ENCODE measurements at regions not wholly inside any gene's neighbourhood (a gene's known extent, or its start where the extent isn't known, plus 50 kb on each side); places are given as distances from the start of the nearest gene placed in this dataset.

- no peak for TF ChIP-seq CTCF (IDR thresholded peaks at IDR 0.05)
- Mint-ChIP-seq H3K4me3 (no peak overlapping the region), H3K27ac (no peak overlapping the region), H3K36me3 (ENCODE audit: low read depth) (no peaks in the 10 kb centered on the region), H3K9me3 (no peaks in the 10 kb centered on the region), H3K27me3 (ENCODE audit: low read depth, poor library complexity) (peaks cover 2% of the 10 kb centered on the region), H3K4me1 (peaks cover 33% of the 10 kb centered on the region)
- no peak for DNase-seq
Observed at GRCh38 chr2:221777119-221777518, 205.0 kb upstream of the EPHA4 start.

- H3K4me1 Mint-ChIP-seq, result peaks cover 24% of the 10 kb centered on the region
- H3K36me3 Mint-ChIP-seq (ENCODE audit: low read depth), result no peaks in the 10 kb centered on the region
- H3K4me3 Mint-ChIP-seq, result no peak overlapping the region
- TF ChIP-seq CTCF (IDR thresholded peaks at IDR 0.05), result no peak
- H3K9me3 Mint-ChIP-seq, result no peaks in the 10 kb centered on the region
- no peaks in the 10 kb centered on the region for H3K27me3 Mint-ChIP-seq (ENCODE audit: low read depth, poor library complexity)
- no peak overlapping the region for H3K27ac Mint-ChIP-seq
- no peak for DNase-seq
Observed at GRCh38 chr2:221775096-221775495, 203.0 kb upstream of the EPHA4 start.

GRCh38 chr2:221774136-221774535 lies 202.0 kb upstream of the EPHA4 start:
- H3K4me1 Mint-ChIP-seq, result peaks cover 14% of the 10 kb centered on the region
- no peaks in the 10 kb centered on the region for H3K9me3 Mint-ChIP-seq
- no peak for DNase-seq
- H3K27me3 Mint-ChIP-seq (ENCODE audit: low read depth, poor library complexity), result no peaks in the 10 kb centered on the region
- TF ChIP-seq CTCF (IDR thresholded peaks at IDR 0.05), result no peak
- H3K27ac Mint-ChIP-seq, result no peak overlapping the region
- no peak overlapping the region for H3K4me3 Mint-ChIP-seq
- no peaks in the 10 kb centered on the region for H3K36me3 Mint-ChIP-seq (ENCODE audit: low read depth)

- H3K27me3 Mint-ChIP-seq (ENCODE audit: low read depth, poor library complexity), result no peaks in the 10 kb centered on the region
- no peak for TF ChIP-seq CTCF (IDR thresholded peaks at IDR 0.05)
- H3K36me3 Mint-ChIP-seq (ENCODE audit: low read depth), result no peaks in the 10 kb centered on the region
- H3K4me3 Mint-ChIP-seq, result no peak overlapping the region
- no peaks in the 10 kb centered on the region for H3K9me3 Mint-ChIP-seq
- no peak overlapping the region for H3K27ac Mint-ChIP-seq
- no peak for DNase-seq
- H3K4me1 Mint-ChIP-seq, result peaks cover 15% of the 10 kb centered on the region
Observed at GRCh38 chr2:221771297-221771696, 199.2 kb upstream of the EPHA4 start.

GRCh38 chr2:221767106-221768012 lies 195.3 kb upstream of the EPHA4 start:
- no peak for DNase-seq
- H3K4me3 Mint-ChIP-seq, result no peak overlapping the region

More at GRCh38 chr2:221767106-221768012, 195.3 kb upstream of the EPHA4 start:
- Mint-ChIP-seq H3K36me3 (ENCODE audit: low read depth) (no peaks in the 10 kb centered on the region), H3K27ac (peak overlapping the region; percentile 49), H3K4me1 (peaks cover 15% of the 10 kb centered on the region), H3K9me3 (no peaks in the 10 kb centered on the region), H3K27me3 (ENCODE audit: low read depth, poor library complexity) (no peaks in the 10 kb centered on the region)
- no peak for TF ChIP-seq CTCF (IDR thresholded peaks at IDR 0.05)
